Astrocyte (in vitro differentiated cells and primary cell): ENCODE measurements at regions not wholly inside any gene's neighbourhood (a gene's known extent, or its start where the extent isn't known, plus 50 kb on each side); places are given as distances from the start of the nearest gene placed in this dataset.

ENCODE experiments used
- DNase-seq: peaks from one replicate; pipeline ENCODE4 v3.0.0-alpha.2; 2010; ENCODE audit warnings: low read depth
- FAIRE-seq: peaks from 2 replicates; lab custom pipeline; 2011; peaks lifted over from hg19 to GRCh38; lab: Jason Lieb, UNC
- H2AFZ ChIP-seq: 2 replicates; pipeline ENCODE4 v1.6.0; 2012; ENCODE audit warnings: low read depth, low read length, inconsistent platforms
- H3K27ac ChIP-seq: 2 replicates; pipeline ENCODE4 v1.5.1; 2011; ENCODE audit warnings: low read depth, low read length, inconsistent platforms
- H3K27me3 ChIP-seq: 2 replicates; pipeline ENCODE4 v1.6.0; 2011; ENCODE audit warnings: low read length, inconsistent platforms; ENCODE audit not compliant: insufficient read depth
- H3K36me3 ChIP-seq: 2 replicates; pipeline ENCODE4 v1.5.1; 2011; ENCODE audit warnings: low read length, inconsistent platforms; ENCODE audit not compliant: insufficient read depth
- H3K4me1 ChIP-seq: 2 replicates; pipeline ENCODE4 v1.5.1; 2011; ENCODE audit warnings: low read length, inconsistent platforms; ENCODE audit not compliant: insufficient read depth
- H3K4me2 ChIP-seq: 2 replicates; pipeline ENCODE4 v1.6.0; 2012; ENCODE audit warnings: low read length, inconsistent platforms
- H3K4me3 ChIP-seq: 2 replicates; pipeline ENCODE4 v1.5.1; 2011; ENCODE audit warnings: low read depth, mild to moderate bottlenecking, low read length, inconsistent platforms; ENCODE audit not compliant: insufficient read depth
- H3K79me2 ChIP-seq: 2 replicates; pipeline ENCODE4 v1.6.0; 2012; ENCODE audit warnings: mild to moderate bottlenecking, low read length, inconsistent platforms; ENCODE audit not compliant: insufficient read depth
- H3K9ac ChIP-seq: 2 replicates; pipeline ENCODE4 v1.6.0; 2012; ENCODE audit warnings: mild to moderate bottlenecking, low read length, inconsistent platforms
- H3K9me3 ChIP-seq: 2 replicates; pipeline ENCODE4 v1.5.1; 2012; ENCODE audit warnings: low read depth, mild to moderate bottlenecking, low read length, inconsistent platforms; ENCODE audit not compliant: insufficient read depth
- H4K20me1 ChIP-seq: 2 replicates; pipeline ENCODE4 v1.6.0; 2012; ENCODE audit warnings: low read length, inconsistent platforms; ENCODE audit not compliant: insufficient read depth
- H3K27ac Mint-ChIP-seq: one replicate; pipeline ENCODE4 v1.8.0; 2021; ENCODE audit warnings: mild to moderate bottlenecking, mixed read lengths; ENCODE audit not compliant: unreplicated experiment
- H3K27me3 Mint-ChIP-seq: one replicate; pipeline ENCODE4 v1.8.0; 2021; ENCODE audit warnings: low read depth, mixed read lengths; ENCODE audit not compliant: unreplicated experiment
- H3K36me3 Mint-ChIP-seq: one replicate; pipeline ENCODE4 v1.8.0; 2021; ENCODE audit warnings: low read depth, mixed read lengths; ENCODE audit not compliant: unreplicated experiment
- H3K4me1 Mint-ChIP-seq: one replicate; pipeline ENCODE4 v1.8.0; 2021; ENCODE audit warnings: low read depth, mixed read lengths; ENCODE audit not compliant: unreplicated experiment
- H3K4me3 Mint-ChIP-seq: one replicate; pipeline ENCODE4 v1.8.0; 2021; ENCODE audit warnings: mild to moderate bottlenecking, moderate library complexity, mixed read lengths; ENCODE audit not compliant: unreplicated experiment
- H3K9me3 Mint-ChIP-seq: one replicate; pipeline ENCODE4 v1.8.0; 2021; ENCODE audit warnings: mild to moderate bottlenecking, mixed read lengths; ENCODE audit not compliant: unreplicated experiment
- EZH2 ChIP-seq: IDR thresholded peaks from 2 replicates; pipeline ENCODE4 v1.6.1; 2012; ENCODE audit warnings: mild to moderate bottlenecking, low read length, inconsistent platforms; ENCODE audit not compliant: insufficient read depth
- TF ChIP-seq, protein P1 (sequence below): IDR thresholded peaks from 2 replicates; pipeline ENCODE4 v1.5.1; 2011; ENCODE audit warnings: low read depth, mild to moderate bottlenecking, inconsistent platforms, low read length, moderate library complexity; ENCODE audit not compliant: insufficient read depth

DNA sequence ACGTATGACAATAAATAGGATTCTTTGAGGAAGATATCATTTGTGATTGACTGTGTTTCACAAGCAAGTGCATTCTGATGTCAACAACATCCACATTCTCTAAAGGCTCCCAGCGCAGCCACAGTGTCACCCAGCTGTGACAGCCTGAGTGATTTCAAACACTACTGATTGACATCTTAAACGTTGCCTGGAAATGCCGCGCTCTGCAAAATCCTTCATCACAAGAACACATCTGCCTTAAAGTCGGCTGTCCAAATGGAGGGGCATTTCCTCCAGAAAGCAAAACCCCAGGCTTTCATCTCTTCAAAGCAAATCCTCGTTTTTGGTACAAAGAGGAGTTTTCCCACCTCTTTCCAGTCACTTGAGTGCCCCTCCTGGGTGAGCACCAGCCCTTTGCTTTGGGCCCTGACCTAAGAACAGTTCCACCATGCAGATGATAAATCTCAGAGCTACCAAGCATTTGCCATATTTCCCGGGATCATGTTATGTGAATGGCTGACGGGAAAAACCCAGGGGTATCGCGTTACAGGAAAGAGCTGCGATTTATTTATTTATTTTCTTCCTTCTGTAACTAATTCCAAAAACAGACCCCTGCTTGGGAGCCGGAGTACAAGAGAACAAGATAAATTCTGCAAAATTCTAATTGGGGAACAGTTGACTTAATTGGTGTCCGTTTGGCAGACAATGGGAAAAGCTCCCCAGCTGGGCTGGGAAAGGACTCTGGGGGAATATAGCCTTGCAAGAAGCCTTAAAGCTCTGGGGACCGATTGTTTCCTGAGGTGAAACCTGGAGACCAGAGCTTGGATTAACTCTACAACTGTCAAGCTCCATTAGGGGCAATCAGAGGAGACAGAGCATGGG is 703.8 kb upstream of the NR2F2 start:
- H3K9ac ChIP-seq: no peak overlapping the region
- no peaks in the 10 kb centered on the region for H3K36me3 ChIP-seq
- Mint-ChIP-seq H3K27me3 (no peaks in the 10 kb centered on the region), H3K4me3 (no peak overlapping the region), H3K36me3 (no peaks in the 10 kb centered on the region), H3K27ac (no peak overlapping the region), H3K9me3 (peaks cover 4% of the 10 kb centered on the region), H3K4me1 (peaks cover 3% of the 10 kb centered on the region)
- no peak overlapping the region for H3K27ac ChIP-seq
- no peaks in the 10 kb centered on the region for H3K4me1 ChIP-seq
- no peaks in the 10 kb centered on the region for H3K79me2 ChIP-seq
- H2AFZ ChIP-seq: peak overlapping the region; percentile 43
- H4K20me1 ChIP-seq: no peaks in the 10 kb centered on the region
- no peaks in the 10 kb centered on the region for H3K27me3 ChIP-seq
- H3K4me2 ChIP-seq: no peak overlapping the region
- no peak overlapping the region for H3K4me3 ChIP-seq
- TF ChIP-seq EZH2: no peak
- TF ChIP-seq, protein P1, sequence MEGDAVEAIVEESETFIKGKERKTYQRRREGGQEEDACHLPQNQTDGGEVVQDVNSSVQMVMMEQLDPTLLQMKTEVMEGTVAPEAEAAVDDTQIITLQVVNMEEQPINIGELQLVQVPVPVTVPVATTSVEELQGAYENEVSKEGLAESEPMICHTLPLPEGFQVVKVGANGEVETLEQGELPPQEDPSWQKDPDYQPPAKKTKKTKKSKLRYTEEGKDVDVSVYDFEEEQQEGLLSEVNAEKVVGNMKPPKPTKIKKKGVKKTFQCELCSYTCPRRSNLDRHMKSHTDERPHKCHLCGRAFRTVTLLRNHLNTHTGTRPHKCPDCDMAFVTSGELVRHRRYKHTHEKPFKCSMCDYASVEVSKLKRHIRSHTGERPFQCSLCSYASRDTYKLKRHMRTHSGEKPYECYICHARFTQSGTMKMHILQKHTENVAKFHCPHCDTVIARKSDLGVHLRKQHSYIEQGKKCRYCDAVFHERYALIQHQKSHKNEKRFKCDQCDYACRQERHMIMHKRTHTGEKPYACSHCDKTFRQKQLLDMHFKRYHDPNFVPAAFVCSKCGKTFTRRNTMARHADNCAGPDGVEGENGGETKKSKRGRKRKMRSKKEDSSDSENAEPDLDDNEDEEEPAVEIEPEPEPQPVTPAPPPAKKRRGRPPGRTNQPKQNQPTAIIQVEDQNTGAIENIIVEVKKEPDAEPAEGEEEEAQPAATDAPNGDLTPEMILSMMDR: no peak
- DNase-seq (no peak), FAIRE-seq (no peak)
- no peaks in the 10 kb centered on the region for H3K9me3 ChIP-seq

DNA sequence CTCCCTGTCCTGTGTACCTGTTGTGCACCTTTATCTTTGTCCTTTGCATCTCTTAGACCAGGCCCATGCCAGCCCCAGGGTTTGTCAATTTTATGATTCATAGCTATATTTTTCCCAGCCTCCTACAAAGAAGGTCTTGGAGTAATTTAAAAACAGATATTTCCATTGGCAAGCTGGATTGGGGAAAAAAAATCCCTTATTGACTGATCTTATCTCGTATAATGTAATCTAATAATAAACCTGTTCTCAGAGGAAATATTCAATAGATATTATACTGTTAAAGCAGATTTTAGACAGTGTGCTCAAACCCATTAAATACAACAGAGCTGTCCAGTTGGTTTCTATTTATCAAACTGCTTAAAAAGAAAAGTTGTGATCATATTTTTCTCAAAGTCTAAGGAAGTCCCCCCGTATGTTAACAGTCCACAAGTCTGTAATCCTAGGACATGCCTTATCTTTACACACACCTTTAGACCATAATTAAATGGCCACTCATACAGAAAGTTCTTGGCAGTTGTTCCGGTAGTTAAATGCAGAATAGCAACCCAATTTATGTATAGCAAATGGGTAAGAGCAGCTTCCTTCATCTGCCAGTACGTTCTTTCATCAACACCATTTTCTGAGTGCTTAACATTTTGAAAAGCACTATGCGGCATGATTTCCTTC is 700.9 kb upstream of the NR2F2 start:
- Histone ChIP-seq H3K4me2 (no peak overlapping the region), H3K9ac (no peak overlapping the region), H4K20me1 (no peaks in the 10 kb centered on the region), H2AFZ (no peak overlapping the region), H3K4me1 (no peaks in the 10 kb centered on the region), H3K27ac (no peak overlapping the region), H3K36me3 (no peaks in the 10 kb centered on the region), H3K79me2 (no peaks in the 10 kb centered on the region), H3K9me3 (no peaks in the 10 kb centered on the region), H3K4me3 (no peak overlapping the region), H3K27me3 (no peaks in the 10 kb centered on the region)
- H3K4me3 Mint-ChIP-seq: no peak overlapping the region
- TF ChIP-seq, protein P1: no peak
- no peak for TF ChIP-seq EZH2
- peaks cover 3% of the 10 kb centered on the region for H3K4me1 Mint-ChIP-seq
- H3K27ac Mint-ChIP-seq: no peak overlapping the region
- H3K27me3 Mint-ChIP-seq: no peaks in the 10 kb centered on the region
- no peak for DNase-seq
- no peaks in the 10 kb centered on the region for H3K36me3 Mint-ChIP-seq
- H3K9me3 Mint-ChIP-seq: no peaks in the 10 kb centered on the region
- no peak for FAIRE-seq

DNA sequence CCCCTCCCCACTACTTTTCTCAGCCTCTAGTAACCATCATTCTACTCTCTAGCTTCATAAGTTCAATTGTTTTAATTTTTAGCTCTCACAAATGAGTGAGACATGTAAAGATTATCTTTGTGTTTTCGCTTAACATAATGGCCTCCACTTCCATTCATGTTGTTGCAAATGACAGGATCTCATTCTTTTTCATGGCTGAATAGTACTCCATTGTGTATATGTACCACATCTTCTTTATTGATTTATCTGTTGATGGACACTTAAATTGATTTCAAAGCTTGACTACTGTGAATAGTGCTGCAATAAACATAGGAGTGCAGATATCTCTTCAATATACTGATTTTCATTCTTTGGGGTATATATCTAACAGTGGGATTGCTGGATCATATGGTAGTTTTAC is 699.8 kb upstream of the NR2F2 start:
- Histone ChIP-seq H2AFZ (no peak overlapping the region), H3K9me3 (no peaks in the 10 kb centered on the region), H3K4me3 (no peak overlapping the region), H4K20me1 (no peaks in the 10 kb centered on the region), H3K9ac (no peak overlapping the region), H3K79me2 (no peaks in the 10 kb centered on the region), H3K4me2 (no peak overlapping the region), H3K27ac (no peak overlapping the region), H3K36me3 (no peaks in the 10 kb centered on the region), H3K27me3 (no peaks in the 10 kb centered on the region), H3K4me1 (no peaks in the 10 kb centered on the region)
- TF ChIP-seq EZH2: no peak
- TF ChIP-seq, protein P1: no peak
- Mint-ChIP-seq H3K36me3 (no peaks in the 10 kb centered on the region), H3K4me1 (no peaks in the 10 kb centered on the region), H3K27me3 (no peaks in the 10 kb centered on the region), H3K9me3 (no peaks in the 10 kb centered on the region), H3K27ac (no peak overlapping the region), H3K4me3 (no peak overlapping the region)
- DNase-seq: no peak
- FAIRE-seq: no peak
